ENCODE measurements at regions not wholly inside any gene's neighbourhood (a gene's known extent, or its start where the extent isn't known, plus 50 kb on each side); places are given as distances from the start of the nearest gene placed in this dataset.

DNA sequence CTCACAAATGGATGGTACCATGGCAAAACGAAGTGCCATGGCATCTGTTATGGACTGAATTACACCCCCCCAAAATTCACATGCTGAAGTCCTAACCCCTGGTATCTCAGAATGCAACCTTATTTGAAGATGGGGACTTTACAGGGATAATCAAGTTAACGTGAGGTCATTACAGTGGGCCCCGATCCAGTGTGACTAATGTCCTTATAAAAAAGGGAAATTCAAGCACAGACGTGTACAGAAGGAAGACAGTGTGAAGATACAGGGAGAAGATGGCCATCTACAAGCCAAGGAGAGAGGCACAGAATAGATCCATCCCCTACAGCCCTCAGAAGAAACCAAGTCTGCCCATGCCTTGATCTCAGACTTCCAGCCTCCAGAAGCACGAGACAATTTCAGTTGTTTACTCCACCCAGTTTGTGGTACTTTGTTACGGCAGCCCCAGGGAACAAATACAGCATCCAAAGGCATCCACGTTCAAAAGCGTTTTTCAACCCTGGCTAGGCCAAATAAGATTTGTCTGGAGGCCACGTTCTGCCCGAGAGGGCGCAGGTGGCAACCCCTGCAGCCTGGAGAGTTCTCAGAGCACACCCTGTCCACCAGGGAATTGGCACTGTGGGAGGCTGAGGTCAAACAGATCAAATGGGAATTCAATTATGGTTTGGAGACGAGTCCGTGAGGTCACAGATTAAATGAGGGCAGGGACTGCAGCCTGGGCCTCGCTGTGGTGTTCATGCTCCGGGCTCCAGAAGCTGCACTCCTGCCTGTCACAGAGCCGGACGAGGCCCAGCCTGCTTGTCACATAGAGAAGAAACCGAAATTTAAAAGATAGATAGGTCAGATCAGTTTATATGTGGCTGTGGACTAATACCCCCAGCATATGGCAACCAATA, 494.8 kb downstream of the SHQ1 start:
- DNase-seq: no peak

DNA sequence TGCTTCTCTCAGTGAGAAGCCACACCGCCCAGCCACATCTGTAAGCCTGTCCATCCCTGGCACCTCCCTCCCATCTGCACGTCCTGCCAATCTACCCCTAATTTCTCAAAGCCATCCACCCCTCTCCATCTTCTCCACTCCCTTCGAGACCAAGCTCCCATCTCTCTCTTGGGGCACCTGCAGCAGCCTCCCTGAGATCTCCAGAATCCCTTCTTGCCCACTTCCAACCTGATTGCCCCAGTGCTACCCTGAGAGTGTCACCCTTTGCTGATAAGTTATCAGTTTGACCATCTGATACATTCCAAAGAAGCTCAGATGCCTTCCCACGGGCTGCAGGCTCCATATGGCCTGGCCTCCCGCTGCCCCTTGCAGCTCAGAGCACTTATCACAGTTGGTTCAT, 496.1 kb downstream of the SHQ1 start:
- DNase-seq: no peak

DNA sequence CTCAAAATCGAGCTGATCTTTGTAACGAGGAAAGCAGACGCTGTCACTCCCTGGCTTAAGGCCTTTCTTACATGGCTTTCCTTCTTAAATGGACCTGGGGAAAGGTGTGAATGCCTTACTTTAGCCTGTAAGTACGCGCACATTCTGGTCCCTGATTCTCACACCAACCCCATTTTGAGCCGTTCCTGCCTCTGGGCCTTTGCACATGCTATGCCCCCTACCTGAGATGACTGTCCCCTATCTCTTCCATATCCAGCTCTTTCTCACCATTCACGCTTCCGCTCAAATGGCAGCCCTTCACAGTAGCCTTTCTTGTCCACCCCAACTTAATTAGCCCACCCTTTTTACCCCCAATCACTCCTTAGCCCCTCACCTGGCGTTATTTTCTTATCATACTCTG, 496.7 kb downstream of the SHQ1 start:
- DNase-seq: no peak

DNA sequence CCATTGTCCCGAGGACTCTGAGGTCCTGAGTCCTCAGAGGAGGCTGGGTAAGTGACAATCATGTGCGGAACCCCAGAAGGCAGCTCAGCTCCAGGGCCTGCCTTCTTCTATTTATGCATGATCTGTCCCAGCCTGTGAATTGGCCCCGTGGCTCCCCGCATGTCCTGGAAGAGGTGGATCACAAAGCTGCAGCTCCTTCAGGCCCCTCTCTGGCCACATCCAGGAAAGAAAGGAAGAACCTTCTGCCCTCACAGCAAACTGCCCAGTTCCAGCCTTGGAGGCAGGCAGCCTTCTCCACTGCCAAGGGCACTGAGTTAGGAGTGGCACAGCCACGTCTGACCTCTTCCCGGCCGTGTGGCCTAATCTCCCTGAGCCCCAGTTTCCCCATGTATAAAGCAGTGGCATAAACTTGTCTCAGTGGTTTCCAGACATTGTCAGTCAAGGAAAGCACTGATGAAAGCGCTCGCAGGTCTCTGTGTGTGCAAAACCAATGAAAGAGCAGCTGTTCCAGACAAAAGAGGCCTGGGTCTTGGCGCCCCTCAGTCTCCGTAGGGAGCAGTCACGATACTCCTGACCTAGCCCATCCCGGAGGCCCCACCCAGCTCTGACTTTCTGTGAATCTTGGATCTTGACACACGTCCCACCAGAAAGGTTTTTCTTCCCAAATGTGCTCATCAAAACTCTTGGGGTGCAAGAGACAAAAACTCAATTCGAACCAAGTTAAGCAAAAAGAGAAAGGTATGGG, 497.3 kb downstream of the SHQ1 start:
- no peak for DNase-seq

DNA sequence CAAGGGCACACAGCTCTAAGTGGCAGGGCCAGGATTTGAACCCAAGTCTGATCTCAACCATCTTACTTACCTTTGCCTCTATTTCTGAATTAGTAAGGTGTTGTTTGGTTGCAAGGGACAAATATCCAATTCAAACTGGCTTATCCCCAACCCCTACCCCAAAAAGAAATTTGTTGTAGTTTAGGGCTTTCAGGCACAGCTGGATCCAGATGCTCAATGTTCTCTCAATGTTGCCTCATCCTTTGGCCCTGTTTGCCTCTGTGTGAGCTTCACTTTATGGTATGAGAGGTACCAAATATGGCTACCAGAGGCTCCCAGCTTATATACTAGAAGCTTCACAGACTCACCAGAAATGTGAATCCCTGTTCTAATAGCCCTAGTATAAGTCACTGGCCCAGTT, 499.9 kb downstream of the SHQ1 start:
- no peak for DNase-seq

DNA sequence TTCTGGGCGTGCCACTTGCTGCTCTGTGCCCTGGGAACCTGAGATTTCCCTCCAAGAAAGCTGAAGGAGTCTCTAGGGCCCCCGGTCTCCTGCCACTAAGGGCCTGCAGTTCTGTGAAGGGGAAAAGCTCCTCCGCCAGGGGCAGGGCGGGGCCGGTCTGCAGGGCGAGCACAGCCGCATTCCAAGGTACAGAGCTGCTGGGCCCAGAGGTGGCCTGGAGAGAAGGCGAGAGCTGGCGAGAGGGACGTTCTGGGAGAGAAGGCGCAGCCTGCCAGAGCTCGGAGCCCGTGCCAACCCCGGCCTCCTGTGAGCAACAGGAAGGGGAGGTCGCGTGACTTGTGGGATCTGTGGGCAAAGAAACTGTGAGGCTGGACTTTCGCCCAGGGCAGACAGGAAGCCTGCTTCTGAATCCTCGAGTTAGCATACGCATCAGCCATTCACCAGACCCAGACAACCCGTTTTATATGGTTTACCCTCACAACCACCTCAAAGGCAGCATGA, 500.4 kb downstream of the SHQ1 start:
- peak; percentile 85 for DNase-seq

DNA sequence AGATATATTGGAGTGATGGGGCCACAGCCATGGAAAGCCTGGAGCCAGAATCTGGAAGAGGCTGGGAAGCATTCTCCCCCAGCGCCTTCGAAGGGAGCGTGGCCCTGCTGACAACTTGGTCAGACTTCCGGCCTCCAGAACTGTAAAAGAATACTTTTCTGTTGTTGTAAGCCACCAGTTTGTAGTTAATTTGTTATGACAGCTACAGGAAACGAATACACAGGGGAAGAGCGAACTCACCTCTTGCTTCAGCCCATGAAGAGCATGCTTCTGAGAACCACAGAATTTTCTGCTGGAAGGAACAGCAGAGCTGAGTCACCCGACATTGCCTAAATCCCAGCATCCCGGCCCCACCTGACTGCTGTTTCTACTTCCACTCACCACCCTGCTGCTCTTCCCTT, 501.7 kb downstream of the SHQ1 start:
- peak; percentile 36 for DNase-seq

DNA sequence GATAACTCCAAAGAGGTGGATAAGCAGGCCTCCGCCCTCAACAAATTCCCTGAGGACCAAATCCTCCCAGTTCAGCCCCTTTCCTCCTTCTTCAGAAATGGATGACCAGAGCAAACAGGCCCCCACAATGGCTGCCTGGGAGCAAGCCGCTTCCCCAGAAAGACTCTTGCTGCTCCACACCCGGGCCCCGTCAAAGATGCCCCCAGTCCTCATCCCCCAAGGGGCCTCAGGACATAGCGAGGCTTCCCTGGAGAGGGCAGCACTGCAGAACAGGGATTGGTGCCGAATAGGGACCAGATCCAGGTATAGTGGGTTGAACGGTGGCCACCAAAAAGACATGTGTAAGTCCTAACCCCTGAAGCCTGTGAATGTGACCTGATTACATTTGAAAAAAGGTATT, 502.3 kb downstream of the SHQ1 start:
- DNase-seq: no peak

DNA sequence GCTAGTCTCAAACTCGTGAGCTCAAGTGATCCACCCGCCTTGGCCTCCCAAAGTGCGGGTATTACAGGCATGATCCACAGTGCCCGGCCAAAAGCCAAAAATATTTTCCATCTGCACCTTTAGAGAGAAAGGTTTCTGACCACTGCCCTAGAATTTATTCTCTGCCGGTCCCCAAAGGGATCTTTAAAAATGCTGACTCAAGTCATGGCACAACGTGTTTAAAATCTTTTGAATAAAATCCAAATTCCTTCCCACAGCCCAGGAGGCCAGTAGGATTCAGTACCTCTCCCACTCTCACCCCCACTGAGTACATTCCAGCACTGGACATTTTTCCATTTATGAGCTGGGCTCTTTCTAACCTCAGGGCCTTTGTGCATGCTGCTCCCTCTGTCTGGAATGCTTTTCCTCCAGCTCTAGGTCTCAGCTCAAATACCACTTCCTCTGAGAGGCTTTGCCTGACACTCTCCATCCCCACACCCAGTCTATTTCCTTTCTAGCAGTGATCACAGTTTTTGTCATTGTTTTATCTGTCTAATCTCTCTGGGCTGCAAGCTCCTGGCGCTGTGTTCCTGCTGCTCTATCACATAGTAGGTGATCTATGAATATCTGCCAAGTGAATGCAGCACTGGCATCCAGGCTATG, 502.9 kb downstream of the SHQ1 start:
- no peak for DNase-seq

DNA sequence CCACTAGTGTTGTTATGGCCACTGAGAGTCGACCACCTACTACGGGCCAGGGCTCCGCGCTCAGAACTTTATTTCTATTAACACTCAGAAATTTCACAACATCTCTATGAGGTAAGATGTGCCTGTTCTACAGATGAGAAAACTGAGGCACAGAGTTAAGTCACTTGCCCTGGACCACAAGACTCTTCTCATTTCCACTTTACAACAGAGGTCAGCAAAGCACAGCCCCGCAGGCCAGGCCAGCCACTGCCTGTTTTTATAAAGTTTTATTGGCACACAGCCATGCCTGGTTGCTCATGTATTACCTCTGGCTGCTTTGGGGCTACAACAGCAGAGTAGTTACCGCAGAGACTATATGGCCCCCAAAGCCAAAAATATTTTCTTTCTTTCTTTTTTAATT, 503.6 kb downstream of the SHQ1 start:
- no peak for DNase-seq

DNA sequence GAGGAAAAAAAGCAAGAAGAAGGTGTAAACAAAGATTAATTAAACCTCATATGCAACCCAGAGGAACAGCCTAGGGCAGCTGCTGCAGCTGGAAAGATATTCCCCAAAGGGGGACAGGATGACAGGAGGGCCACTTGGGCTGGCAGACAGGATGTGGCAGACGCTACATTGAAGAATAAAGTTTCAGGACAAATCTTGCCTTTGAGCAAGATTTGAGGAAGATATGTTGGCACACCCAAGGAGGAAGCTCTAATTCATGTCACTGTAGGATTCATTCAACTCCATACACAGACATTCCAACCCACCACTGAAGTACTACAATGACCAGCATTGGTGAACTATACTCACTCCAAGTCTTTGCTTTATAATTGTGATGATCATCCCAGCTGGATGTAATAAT, 504.0 kb downstream of the SHQ1 start:
- no peak for DNase-seq

DNA sequence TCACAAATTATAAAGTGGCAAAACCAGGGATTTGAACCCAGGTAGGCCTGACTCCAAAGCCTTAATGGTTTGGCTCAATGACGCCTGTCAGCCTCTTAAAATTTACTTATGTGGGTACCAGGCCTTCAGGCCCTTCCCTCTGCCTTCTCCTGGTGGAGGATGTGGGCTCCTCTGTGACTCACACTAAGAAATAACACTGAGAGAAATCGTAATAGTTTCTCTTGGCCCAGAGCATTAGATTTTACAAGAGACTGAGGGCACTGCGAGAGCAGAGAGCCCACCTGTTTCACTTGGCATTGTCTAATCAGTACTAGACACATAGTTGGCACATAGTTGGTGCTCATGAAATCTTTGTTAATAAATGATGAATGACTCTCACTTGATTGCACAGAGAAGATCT, 505.2 kb downstream of the SHQ1 start:
- peak; percentile 62 for DNase-seq

DNA sequence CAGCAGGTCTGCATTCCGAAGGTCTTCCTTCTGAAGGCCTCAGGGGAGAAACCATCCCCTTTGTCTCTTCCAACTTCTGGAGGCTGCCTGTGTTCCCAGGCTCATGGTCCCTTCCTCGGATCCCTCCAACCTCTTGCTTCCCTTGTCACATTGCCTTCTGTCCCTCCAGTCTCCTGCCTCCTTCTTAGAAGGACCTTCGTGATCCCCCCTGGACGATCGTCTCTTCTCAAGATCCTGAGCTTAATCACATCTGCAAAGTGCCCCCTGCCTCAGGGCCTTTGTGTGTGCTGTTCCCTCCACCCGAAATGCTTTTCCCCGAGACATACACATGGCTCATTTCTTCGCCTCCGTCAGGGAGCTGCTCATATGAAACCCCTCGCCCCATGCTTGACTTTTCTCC, 505.8 kb downstream of the SHQ1 start:
- DNase-seq: no peak

DNA sequence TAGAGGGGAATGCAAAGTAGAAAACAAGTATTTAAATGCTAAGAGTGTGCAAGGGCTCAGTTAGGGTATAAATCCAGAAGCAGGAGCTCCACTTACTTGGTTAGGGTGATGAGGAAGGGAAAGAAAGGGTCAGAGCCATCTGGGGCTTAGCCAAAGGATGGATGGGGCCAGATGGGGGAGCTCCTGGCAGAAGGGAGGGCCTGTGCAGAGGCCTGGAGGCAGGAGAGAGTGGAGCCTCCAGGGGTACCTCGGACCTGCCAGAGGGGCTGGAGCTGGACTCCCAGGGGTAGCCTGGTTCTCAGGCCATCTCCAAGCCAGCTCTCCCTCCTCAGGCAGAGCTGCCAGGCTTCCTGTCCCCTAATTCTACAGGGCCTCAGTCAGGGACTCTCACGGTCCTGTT, 506.3 kb downstream of the SHQ1 start:
- DNase-seq: no peak

DNA sequence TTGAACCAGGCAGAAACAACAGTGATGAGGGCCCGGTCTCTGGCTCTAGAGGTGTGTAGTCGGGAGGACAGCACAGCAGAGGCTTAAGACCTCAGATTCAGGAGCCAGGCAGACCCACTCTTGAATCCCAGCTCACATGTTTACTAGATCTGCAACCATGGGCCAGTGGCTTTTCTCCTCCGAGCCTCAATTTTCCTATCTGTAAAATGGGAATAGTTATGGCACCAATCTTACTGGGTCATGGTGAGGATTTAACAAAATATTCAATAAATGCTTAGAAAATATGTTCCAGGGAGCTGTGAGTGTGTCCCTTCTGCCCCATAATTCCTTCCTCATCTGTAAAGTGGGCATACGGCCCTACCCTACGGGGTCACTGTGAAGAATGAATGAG, 506.9 kb downstream of the SHQ1 start:
- DNase-seq: no peak

DNA sequence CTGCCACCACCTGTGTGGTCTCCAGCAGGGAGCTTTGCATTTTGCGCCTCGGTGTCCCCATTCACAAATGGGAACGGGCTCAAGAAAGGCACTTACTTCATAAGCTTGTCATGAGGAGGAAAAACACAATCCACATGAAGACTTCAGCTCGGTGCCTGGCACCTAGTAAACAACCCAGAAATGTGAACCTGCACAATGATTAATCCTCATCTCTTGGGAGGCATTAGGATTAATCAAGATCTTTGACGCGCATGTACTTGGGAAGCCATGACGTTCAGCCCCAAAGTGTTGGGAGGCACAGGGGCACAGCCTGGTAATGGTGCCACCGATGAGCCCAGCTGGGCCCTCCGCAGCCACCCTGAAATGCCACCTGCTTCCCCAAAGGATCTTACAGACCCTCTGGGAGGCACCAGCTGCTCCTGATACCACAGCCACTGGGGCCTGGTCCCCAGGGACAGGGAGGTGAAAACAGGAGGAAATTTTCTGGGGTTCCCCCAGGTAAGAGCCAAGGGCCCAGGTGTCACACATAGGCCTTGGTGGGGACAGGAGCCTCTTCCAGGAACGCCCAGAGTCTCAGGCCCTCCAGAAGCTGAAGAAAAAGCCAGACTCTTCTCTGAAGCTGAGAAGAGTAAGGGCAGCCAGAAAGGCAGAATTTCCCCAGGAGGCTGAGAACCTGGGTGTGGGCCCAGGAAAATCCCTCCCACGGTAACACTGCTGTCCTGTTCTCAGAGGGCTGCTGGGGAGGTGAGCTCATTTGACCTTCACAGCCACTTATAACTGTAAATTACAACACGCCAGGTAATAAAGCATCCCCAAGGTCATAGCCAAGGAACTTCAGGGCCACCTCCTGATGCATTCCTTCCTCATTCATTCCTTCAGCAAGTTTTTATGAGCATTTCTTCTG, 507.5 kb downstream of the SHQ1 start:
- DNase-seq: peak; percentile 22

DNA sequence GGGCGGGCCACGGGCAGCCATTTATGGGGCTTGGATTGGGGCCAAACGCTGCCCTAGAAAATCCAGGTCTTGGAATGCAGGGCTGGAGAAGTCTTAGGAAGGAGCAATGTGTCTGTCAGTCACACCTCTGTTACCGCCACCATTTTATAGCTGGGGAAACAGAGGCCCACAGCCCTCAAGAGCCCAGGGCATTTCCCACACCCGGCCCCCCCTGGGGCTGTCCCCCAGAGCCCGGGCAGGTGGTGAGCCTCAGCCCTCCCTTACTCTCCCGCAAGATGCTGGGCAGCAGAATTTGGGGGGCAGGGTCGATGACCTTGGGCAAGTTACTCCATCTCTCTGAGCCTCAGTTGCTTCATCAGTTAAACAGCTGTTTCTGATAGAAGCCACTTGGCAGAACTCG, 508.2 kb downstream of the SHQ1 start:
- no peak for DNase-seq

DNA sequence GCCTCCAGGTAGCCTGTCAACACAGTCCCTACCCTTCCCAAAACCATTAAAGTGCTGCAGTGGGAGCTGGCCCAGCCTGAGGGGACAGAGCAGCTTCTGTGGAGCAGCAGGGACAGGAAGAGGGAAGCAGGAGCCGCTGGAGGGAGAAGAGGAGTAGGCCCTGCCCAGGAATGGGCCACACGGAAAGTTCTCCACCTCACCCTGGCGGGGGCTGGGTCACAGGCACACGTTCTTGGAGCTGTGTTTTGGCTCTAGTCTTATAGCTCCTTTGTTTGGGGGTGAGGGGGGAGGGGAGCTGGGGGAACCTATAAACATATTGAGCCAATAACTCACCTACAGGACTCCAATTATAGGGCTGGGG, 508.6 kb downstream of the SHQ1 start:
- no peak for DNase-seq

DNA sequence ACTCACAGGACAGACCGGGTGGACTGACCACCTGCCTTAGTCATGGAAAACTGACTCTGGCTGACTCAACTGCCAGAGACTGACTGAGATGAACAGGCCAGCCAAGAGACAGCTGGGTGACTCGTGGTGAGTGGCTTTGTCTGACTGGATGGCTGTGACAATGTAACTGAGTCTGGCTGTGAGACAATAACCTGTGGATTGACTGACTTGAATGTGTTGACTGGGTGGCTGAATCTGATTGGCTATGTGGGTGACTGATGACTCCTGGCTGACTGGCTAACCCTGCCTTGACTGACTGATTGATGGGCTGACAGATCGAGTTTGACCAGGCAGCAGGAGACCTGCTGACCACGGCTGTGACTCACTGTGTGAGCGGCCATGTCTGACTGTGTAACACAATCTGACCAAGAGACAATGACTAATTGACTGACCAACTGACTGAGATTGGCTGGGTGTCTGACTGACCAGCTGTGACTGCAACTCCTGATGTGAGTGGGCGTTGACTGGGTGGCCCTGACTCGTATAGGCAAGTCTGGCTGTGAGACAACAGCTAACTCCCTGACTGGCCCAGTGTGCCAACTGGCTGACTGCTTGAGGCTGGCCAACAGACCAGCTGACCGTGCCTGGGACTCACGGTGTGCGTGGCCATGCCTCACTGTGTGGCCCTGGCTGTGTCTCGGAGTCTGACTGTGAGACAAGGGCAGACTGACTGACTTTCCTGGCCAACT, 509.1 kb downstream of the SHQ1 start:
- peak; percentile 83 for DNase-seq

DNA sequence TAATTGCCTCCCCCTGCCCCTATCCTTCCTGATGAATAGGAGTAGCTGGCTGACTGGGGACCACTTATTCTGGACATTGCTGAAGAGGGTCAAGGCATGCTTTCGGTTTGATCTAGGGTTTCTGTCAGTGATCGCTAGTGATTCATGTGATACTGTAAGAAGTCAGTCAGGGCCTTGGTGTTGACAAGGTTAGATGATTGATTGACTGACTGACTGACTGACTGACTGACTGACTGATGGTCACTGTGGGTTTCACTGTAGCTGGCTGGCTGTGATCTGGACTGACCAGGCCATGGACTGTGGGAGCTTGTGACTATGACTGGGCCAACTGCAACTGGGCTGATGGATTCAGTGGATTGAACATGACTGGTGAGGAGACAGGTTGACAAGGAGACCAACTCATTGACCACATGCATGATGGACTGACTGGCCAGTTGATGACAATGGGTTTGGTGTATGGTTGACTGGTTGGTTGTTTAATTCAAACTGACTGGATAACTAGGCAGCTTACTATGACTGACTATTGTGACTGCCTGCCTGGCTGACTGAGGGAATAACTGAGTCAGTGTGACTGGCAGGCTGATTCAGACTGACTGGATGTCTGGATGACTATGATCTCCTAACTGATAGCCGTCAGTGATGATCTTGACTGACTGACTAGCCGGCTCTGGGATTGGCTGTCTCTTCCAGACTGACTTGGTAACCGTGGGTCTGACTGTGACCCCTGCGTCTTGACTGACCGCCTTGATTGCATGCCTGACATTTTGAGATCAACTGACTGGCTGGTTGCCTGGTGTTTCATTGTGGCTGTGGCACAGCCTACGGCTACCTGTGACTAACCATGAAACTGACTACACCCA, 509.9 kb downstream of the SHQ1 start:
- peak; percentile 74 for DNase-seq

DNA sequence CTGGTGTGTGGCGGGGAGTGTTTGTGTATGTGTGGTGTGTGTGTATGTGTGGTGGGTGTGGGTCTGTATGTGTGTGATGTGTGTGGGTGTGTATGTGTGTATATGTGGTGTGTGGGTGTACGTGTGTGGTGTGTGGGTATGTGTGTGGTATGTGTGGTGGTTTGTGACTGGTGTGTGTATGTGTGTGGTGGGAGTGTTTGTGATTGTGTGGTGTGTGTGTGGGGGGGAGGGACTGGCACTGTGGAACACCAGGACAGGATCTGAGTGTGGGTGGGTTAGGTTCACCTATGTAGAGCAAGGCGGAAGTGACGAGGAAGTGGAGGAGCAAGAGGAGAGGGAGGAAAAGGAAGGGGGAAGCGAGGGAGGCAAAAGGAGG, 510.8 kb downstream of the SHQ1 start:
- peak; percentile 25 for DNase-seq

All from stimulated activated CD4-positive, alpha-beta T cell treated with anti-CD3 and anti-CD28 coated beads, Interleukin-15, amount 100 ng/mL, for 24 hours (primary cell).